Thyroid gland (tissue), 4 donors: ENCODE measurements at regions not wholly inside any gene's neighbourhood (a gene's known extent, or its start where the extent isn't known, plus 50 kb on each side); places are given as distances from the start of the nearest gene placed in this dataset.

ENCODE experiments used
- POLR2A ChIP-seq, 2 donors: fragments of 450-650 bp; IDR thresholded peaks; one replicate each; pipeline ENCODE4 v1.6.1; 2017; ENCODE audit warnings: antibody characterized with exemption in 2 of 2, mild to moderate bottlenecking in 2 of 2, moderate library complexity in 1 of 2
- TF ChIP-seq, protein P1 (sequence below), 6 experiments: fragments of 200-600 bp in 3 of 6; fragments of 450-650 bp in 3 of 6; sonication (generic) in 3 of 6; IDR thresholded peaks; one replicate each; pipeline ENCODE4 v1.5.1; 2016 to 2019; ENCODE audit warnings: antibody characterized with exemption in 6 of 6, mild to moderate bottlenecking in 2 of 6, inconsistent platforms in 1 of 6, moderate library complexity in 1 of 6

DNA sequence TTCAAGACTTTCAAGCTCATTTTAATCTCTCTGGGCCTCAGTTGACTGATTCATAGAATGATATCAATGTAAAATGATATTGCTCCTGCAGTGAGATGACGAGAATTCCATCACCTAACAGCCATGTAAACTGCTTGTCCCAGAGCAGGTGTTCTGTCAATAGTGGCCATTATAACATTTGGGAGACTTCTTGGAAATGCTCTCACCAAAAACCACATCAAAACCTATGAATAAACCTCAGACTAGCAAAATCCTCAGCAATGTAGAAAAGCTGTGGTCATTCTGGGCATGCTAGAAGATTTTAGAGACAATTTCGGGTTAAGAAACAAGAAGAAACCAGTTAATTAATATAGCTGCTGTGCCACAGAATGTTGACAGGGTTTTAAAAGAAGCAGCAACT is 225.4 kb downstream of the FRK start:
- TF ChIP-seq, protein P1, sequence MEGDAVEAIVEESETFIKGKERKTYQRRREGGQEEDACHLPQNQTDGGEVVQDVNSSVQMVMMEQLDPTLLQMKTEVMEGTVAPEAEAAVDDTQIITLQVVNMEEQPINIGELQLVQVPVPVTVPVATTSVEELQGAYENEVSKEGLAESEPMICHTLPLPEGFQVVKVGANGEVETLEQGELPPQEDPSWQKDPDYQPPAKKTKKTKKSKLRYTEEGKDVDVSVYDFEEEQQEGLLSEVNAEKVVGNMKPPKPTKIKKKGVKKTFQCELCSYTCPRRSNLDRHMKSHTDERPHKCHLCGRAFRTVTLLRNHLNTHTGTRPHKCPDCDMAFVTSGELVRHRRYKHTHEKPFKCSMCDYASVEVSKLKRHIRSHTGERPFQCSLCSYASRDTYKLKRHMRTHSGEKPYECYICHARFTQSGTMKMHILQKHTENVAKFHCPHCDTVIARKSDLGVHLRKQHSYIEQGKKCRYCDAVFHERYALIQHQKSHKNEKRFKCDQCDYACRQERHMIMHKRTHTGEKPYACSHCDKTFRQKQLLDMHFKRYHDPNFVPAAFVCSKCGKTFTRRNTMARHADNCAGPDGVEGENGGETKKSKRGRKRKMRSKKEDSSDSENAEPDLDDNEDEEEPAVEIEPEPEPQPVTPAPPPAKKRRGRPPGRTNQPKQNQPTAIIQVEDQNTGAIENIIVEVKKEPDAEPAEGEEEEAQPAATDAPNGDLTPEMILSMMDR (IDR thresholded peaks at IDR 0.05) = no peak
- no peak for TF ChIP-seq POLR2A (IDR thresholded peaks at IDR 0.05)
